Colonic mucosa (tissue), 4 donors: ENCODE measurements at regions not wholly inside any gene's neighbourhood (a gene's known extent, or its start where the extent isn't known, plus 50 kb on each side); places are given as distances from the start of the nearest gene placed in this dataset.

Experiments used
- DNase-seq: peaks from one replicate; pipeline ENCODE4 v3.0.0-alpha.2; 2020
- H3K27ac ChIP-seq: fragments of 200-600 bp; one replicate; pipeline ENCODE4 v1.8.0; 2021
- H3K27me3 ChIP-seq: fragments of 200-600 bp; one replicate; pipeline ENCODE4 v1.8.0; 2021
- H3K36me3 ChIP-seq: fragments of 200-600 bp; one replicate; pipeline ENCODE4 v1.8.0; 2021
- H3K4me1 ChIP-seq: fragments of 200-600 bp; one replicate; pipeline ENCODE4 v1.8.0; 2021; ENCODE audit warnings: mild to moderate bottlenecking
- H3K4me3 ChIP-seq: fragments of 200-600 bp; one replicate; pipeline ENCODE4 v1.8.0; 2021
- H3K9ac ChIP-seq, 2 donors: one replicate each; pipeline ENCODE4 v1.7.0; 2013; ENCODE audit warnings: control low read depth in 2 of 2, low read depth in 2 of 2, low read length in 2 of 2
- H3K9me3 ChIP-seq: fragments of 200-600 bp; one replicate; pipeline ENCODE4 v1.8.0; 2021
- intact Hi-C: fragments of 100-400 bp; cut with DNase I; formaldehyde crosslinking; loops from one replicate; pipeline ENCODE4 v1.14.1; 2022
- TF ChIP-seq, protein P1 (sequence below): fragments of 200-600 bp; IDR thresholded peaks from one replicate; pipeline ENCODE4 v1.8.0; 2022; ENCODE audit warnings: antibody characterized with exemption, mild to moderate bottlenecking
- donor health status: healthy.
- donor health status: DM: no; HTN: no; CAD: no.
- donor health status: DM: no; HTN: no; CAD: no.

GRCh38 chr2:13791019-13791547 is 841.4 kb upstream of the LRATD1 start:
- intact Hi-C loops: no loop called here
- no peak for DNase-seq
- H3K9me3 ChIP-seq: no peaks in the 10 kb centered on the region
- H3K4me3 ChIP-seq: no peak overlapping the region
- no peak overlapping the region for H3K9ac ChIP-seq
- no peaks in the 10 kb centered on the region for H3K36me3 ChIP-seq
- no peaks in the 10 kb centered on the region for H3K4me1 ChIP-seq
- TF ChIP-seq, protein P1, sequence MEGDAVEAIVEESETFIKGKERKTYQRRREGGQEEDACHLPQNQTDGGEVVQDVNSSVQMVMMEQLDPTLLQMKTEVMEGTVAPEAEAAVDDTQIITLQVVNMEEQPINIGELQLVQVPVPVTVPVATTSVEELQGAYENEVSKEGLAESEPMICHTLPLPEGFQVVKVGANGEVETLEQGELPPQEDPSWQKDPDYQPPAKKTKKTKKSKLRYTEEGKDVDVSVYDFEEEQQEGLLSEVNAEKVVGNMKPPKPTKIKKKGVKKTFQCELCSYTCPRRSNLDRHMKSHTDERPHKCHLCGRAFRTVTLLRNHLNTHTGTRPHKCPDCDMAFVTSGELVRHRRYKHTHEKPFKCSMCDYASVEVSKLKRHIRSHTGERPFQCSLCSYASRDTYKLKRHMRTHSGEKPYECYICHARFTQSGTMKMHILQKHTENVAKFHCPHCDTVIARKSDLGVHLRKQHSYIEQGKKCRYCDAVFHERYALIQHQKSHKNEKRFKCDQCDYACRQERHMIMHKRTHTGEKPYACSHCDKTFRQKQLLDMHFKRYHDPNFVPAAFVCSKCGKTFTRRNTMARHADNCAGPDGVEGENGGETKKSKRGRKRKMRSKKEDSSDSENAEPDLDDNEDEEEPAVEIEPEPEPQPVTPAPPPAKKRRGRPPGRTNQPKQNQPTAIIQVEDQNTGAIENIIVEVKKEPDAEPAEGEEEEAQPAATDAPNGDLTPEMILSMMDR: no peak
- H3K27ac ChIP-seq: no peak overlapping the region
- H3K27me3 ChIP-seq: no peaks in the 10 kb centered on the region

- H3K27me3 ChIP-seq: no peaks in the 10 kb centered on the region
Measured at GRCh38 chr2:13806539-13806938, 826.0 kb upstream of the LRATD1 start.

GRCh38 chr2:13813236-13813635 is 819.3 kb upstream of the LRATD1 start:
- no peaks in the 10 kb centered on the region for H3K27me3 ChIP-seq
- H3K4me1 ChIP-seq: no peaks in the 10 kb centered on the region
- no peaks in the 10 kb centered on the region for H3K36me3 ChIP-seq
- H3K9ac ChIP-seq: no peak overlapping the region
- no peak for DNase-seq
- no peak overlapping the region for H3K27ac ChIP-seq
- no peak overlapping the region for H3K4me3 ChIP-seq
- TF ChIP-seq, protein P1: no peak
- intact Hi-C loops: no loop called here
- H3K9me3 ChIP-seq: no peaks in the 10 kb centered on the region

More at GRCh38 chr2:13806539-13806938, 826.0 kb upstream of the LRATD1 start:
- Histone ChIP-seq H3K4me3 (no peak overlapping the region), H3K4me1 (no peaks in the 10 kb centered on the region), H3K36me3 (no peaks in the 10 kb centered on the region), H3K9ac (no peak overlapping the region), H3K27ac (no peak overlapping the region), H3K9me3 (no peaks in the 10 kb centered on the region)
- DNase-seq: no peak
- TF ChIP-seq, protein P1: no peak
- intact Hi-C loops: no loop called here

- Histone ChIP-seq H3K27me3 (no peaks in the 10 kb centered on the region), H3K27ac (no peak overlapping the region), H3K9me3 (no peaks in the 10 kb centered on the region), H3K4me3 (no peak overlapping the region), H3K9ac (no peak overlapping the region), H3K4me1 (no peaks in the 10 kb centered on the region), H3K36me3 (no peaks in the 10 kb centered on the region)
- no peak for DNase-seq
- TF ChIP-seq, protein P1: no peak
- intact Hi-C loops: no loop called here
Measured at GRCh38 chr2:13818002-13818401, 814.5 kb upstream of the LRATD1 start.

GRCh38 chr2:13819896-13820295 is 812.6 kb upstream of the LRATD1 start:
- intact Hi-C loops: no loop called here
- no peak for DNase-seq
- TF ChIP-seq, protein P1: no peak

More at GRCh38 chr2:13819896-13820295, 812.6 kb upstream of the LRATD1 start:
- Histone ChIP-seq H3K36me3 (no peaks in the 10 kb centered on the region), H3K27me3 (no peaks in the 10 kb centered on the region), H3K9ac (no peak overlapping the region), H3K4me3 (no peak overlapping the region), H3K9me3 (no peaks in the 10 kb centered on the region), H3K27ac (no peak overlapping the region), H3K4me1 (no peaks in the 10 kb centered on the region)
